ENCODE measurements at regions not wholly inside any gene's neighbourhood (a gene's known extent, or its start where the extent isn't known, plus 50 kb on each side); places are given as distances from the start of the nearest gene placed in this dataset.

DNA sequence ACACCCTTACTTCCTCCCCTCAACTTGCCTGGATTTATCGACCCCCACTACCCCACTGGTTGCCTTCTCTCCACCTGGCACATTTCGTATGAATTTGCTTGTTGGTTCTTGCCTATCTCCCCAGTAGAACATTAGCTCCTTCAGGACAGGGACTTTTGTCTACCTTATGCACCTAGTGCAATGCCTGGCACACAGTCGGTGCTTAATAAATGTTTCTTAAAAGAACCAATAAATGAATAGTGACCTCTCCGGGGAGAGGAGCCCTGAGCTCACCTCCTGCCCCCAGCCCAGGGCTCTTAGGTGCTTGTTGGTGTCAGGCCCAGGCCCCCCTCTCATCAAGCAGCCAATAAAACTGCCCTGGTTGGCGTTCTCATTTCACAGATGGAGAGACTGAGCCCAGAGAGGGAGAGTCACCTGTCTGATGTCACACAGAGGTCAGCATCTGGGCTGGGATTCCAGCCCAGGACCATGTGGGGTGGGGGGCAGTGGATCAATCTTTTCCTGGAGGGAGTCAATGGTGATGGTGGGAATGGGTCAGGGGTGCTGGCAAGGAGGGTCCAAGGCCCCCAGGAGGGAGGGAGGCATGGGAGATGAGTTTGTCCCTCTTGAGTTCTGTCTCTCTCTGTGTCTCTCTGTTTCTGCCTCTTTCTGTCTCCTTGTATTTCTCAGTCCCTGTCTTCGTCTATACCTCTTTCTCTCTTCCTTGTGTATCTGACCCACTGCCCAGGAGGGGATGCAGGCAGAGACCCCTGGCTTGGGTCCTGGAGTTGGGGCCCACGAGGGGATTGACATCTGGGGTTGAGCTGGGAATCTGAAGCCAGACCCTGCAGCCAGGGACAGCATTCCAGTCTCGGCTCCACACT lies 89.6 kb downstream of the CEBPB start:
- TF ChIP-seq, protein P1, sequence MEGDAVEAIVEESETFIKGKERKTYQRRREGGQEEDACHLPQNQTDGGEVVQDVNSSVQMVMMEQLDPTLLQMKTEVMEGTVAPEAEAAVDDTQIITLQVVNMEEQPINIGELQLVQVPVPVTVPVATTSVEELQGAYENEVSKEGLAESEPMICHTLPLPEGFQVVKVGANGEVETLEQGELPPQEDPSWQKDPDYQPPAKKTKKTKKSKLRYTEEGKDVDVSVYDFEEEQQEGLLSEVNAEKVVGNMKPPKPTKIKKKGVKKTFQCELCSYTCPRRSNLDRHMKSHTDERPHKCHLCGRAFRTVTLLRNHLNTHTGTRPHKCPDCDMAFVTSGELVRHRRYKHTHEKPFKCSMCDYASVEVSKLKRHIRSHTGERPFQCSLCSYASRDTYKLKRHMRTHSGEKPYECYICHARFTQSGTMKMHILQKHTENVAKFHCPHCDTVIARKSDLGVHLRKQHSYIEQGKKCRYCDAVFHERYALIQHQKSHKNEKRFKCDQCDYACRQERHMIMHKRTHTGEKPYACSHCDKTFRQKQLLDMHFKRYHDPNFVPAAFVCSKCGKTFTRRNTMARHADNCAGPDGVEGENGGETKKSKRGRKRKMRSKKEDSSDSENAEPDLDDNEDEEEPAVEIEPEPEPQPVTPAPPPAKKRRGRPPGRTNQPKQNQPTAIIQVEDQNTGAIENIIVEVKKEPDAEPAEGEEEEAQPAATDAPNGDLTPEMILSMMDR (IDR thresholded peaks at IDR 0.05; ENCODE audit: borderline replicate concordance, extremely low read depth, low read length, poor library complexity, severe bottlenecking), result no peak
- no peak for TF ChIP-seq EZH2 (IDR thresholded peaks at IDR 0.05; ENCODE audit: borderline replicate concordance, low read depth, low read length, severe bottlenecking)

Measured in DND-41 (cell line).